ENCODE measurements at regions not wholly inside any gene's neighbourhood (a gene's known extent, or its start where the extent isn't known, plus 50 kb on each side); places are given as distances from the start of the nearest gene placed in this dataset.

DNA sequence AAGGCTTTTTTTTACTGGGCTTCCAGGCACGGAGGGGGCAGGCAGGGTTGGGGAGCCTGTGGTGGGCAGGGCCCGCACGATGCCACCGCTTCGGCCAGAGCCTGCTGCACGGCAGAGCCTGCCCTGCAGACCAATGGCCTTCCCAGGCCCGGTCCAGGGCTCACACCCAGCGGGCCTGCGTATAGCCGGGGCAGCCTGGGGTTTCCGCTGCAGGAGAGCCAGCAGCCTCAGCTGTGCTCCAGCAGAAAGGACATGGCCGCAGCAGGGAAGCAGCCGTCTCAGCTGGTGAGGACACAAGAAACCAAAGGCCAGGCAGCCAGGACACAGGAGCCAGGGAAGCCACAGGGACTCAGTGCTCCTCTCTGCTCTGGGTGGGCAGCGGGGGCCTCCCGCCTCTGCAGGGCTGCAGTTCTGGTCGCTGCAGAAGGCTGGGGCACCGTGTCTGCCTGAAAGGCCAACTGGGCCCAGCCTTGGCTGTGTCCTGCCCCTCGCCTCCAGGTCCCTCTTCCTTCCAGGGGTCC is 90.6 kb downstream of the TTLL2 start:
- TF ChIP-seq, protein P1, sequence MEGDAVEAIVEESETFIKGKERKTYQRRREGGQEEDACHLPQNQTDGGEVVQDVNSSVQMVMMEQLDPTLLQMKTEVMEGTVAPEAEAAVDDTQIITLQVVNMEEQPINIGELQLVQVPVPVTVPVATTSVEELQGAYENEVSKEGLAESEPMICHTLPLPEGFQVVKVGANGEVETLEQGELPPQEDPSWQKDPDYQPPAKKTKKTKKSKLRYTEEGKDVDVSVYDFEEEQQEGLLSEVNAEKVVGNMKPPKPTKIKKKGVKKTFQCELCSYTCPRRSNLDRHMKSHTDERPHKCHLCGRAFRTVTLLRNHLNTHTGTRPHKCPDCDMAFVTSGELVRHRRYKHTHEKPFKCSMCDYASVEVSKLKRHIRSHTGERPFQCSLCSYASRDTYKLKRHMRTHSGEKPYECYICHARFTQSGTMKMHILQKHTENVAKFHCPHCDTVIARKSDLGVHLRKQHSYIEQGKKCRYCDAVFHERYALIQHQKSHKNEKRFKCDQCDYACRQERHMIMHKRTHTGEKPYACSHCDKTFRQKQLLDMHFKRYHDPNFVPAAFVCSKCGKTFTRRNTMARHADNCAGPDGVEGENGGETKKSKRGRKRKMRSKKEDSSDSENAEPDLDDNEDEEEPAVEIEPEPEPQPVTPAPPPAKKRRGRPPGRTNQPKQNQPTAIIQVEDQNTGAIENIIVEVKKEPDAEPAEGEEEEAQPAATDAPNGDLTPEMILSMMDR (conservative IDR thresholded peaks at IDR 0.05; ENCODE audit: low read length) = no peak
- no peak for TF ChIP-seq EZH2phosphoT487 (IDR thresholded peaks at IDR 0.05; ENCODE audit: borderline replicate concordance, low read depth, low read length)
